ENCODE measurements at regions not wholly inside any gene's neighbourhood (a gene's known extent, or its start where the extent isn't known, plus 50 kb on each side); places are given as distances from the start of the nearest gene placed in this dataset.

DNA sequence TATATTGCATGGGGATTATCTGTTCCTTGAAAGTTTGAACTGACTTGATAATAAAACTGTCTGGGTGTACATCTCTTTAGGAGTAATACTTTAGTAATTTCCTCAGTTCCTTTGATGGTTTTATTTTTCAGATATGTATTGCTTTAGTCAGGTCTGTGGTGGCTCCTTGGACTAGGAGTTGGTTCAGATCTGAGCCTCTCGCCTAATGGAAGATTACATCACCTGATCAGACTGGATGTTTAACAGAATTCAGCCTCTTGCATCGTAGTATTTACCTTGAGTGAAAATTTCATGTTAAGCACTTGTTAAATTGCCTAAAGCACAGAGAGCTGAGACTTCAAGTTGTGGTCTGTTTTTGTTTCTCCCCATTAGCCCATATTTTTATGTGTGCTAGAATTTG, 267.3 kb downstream of the MAP2K4 start:
- TF ChIP-seq SP1 (IDR thresholded peaks at IDR 0.05; ENCODE audit: low read depth, low read length): no peak
- no peak for TF ChIP-seq DPF2 (IDR thresholded peaks at IDR 0.05)
- no peak for TF ChIP-seq RFX5 (IDR thresholded peaks at IDR 0.05; ENCODE audit: low read depth, low read length)
- TF ChIP-seq, protein P1, sequence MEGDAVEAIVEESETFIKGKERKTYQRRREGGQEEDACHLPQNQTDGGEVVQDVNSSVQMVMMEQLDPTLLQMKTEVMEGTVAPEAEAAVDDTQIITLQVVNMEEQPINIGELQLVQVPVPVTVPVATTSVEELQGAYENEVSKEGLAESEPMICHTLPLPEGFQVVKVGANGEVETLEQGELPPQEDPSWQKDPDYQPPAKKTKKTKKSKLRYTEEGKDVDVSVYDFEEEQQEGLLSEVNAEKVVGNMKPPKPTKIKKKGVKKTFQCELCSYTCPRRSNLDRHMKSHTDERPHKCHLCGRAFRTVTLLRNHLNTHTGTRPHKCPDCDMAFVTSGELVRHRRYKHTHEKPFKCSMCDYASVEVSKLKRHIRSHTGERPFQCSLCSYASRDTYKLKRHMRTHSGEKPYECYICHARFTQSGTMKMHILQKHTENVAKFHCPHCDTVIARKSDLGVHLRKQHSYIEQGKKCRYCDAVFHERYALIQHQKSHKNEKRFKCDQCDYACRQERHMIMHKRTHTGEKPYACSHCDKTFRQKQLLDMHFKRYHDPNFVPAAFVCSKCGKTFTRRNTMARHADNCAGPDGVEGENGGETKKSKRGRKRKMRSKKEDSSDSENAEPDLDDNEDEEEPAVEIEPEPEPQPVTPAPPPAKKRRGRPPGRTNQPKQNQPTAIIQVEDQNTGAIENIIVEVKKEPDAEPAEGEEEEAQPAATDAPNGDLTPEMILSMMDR (IDR thresholded peaks at IDR 0.05 in 2 of 3, conservative IDR thresholded peaks at IDR 0.05 in 1 of 3; ENCODE audit: control insufficient read depth in 2 of 3, extremely low read depth in 1 of 3, insufficient read depth in 1 of 3, low read depth in 3 of 3, low read length in 3 of 3): no peak
- no peak for TF ChIP-seq JUNB (IDR thresholded peaks at IDR 0.05)
- TF ChIP-seq CREB1 (IDR thresholded peaks at IDR 0.05; ENCODE audit: low read depth): no peak
- TF ChIP-seq CHD1 (IDR thresholded peaks at IDR 0.05; ENCODE audit: low read depth, low read length): no peak
- no peak for TF ChIP-seq HDAC2 (IDR thresholded peaks at IDR 0.05)
- no peak for TF ChIP-seq SPI1 (IDR thresholded peaks at IDR 0.05; ENCODE audit: borderline replicate concordance, insufficient read depth, low read depth, low read length)
- TF ChIP-seq, protein P2, sequence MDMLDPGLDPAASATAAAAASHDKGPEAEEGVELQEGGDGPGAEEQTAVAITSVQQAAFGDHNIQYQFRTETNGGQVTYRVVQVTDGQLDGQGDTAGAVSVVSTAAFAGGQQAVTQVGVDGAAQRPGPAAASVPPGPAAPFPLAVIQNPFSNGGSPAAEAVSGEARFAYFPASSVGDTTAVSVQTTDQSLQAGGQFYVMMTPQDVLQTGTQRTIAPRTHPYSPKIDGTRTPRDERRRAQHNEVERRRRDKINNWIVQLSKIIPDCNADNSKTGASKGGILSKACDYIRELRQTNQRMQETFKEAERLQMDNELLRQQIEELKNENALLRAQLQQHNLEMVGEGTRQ (IDR thresholded peaks at IDR 0.05; ENCODE audit: borderline replicate concordance, low read depth, low read length): no peak
- TF ChIP-seq FOXK2 (IDR thresholded peaks at IDR 0.05): no peak

All from GM12878 (cell line).